ENCODE measurements at regions not wholly inside any gene's neighbourhood (a gene's known extent, or its start where the extent isn't known, plus 50 kb on each side); places are given as distances from the start of the nearest gene placed in this dataset.

DNA sequence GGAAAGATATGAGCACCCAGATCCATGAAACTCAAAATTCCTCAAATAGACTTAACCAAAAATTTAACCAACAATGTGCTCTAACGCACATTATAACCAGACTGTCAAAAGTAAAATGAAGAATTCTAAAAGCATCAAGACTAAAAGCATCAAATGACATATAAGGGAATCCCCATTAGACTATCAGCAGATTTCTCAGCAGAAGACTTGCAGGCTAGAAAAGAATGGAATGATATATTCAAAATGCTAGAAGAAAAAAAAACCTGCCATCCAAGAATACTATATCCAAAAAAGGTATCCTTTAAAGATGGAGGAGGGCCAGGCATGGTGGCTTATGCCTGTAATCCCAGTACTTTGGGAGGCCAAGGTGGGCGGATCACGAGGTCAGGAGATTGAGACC is 117.5 kb upstream of the UBASH3B start:
- Histone ChIP-seq H3K4me1 (no peaks in the 10 kb centered on the region), H3K27ac (no peak overlapping the region), H3K36me3 (peaks cover 4% of the 10 kb centered on the region), H3K4me2 (no peak overlapping the region), H2AFZ (replicated peaks) (no peak overlapping the region), H3K27me3 (no peaks in the 10 kb centered on the region), H3K9me3 (ENCODE audit: low read depth) (peaks cover 9% of the 10 kb centered on the region), H3K4me3 (no peak overlapping the region), H3K79me2 (ENCODE audit: low read depth) (no peaks in the 10 kb centered on the region), H4K20me1 (ENCODE audit: low read depth) (no peaks in the 10 kb centered on the region), H3F3A (ENCODE audit: low read depth) (no peaks in the 10 kb centered on the region), H3K9ac (no peak overlapping the region)
- no peak for TF ChIP-seq EZH2phosphoT487 (IDR thresholded peaks at IDR 0.05)
- TF ChIP-seq EZH2 (IDR thresholded peaks at IDR 0.05): no peak
- TF ChIP-seq, protein P1, sequence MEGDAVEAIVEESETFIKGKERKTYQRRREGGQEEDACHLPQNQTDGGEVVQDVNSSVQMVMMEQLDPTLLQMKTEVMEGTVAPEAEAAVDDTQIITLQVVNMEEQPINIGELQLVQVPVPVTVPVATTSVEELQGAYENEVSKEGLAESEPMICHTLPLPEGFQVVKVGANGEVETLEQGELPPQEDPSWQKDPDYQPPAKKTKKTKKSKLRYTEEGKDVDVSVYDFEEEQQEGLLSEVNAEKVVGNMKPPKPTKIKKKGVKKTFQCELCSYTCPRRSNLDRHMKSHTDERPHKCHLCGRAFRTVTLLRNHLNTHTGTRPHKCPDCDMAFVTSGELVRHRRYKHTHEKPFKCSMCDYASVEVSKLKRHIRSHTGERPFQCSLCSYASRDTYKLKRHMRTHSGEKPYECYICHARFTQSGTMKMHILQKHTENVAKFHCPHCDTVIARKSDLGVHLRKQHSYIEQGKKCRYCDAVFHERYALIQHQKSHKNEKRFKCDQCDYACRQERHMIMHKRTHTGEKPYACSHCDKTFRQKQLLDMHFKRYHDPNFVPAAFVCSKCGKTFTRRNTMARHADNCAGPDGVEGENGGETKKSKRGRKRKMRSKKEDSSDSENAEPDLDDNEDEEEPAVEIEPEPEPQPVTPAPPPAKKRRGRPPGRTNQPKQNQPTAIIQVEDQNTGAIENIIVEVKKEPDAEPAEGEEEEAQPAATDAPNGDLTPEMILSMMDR (IDR thresholded peaks at IDR 0.05): no peak
- no peak overlapping the region for H3K27ac Mint-ChIP-seq
- H3K4me1 Mint-ChIP-seq: no peaks in the 10 kb centered on the region
- H3K9me3 Mint-ChIP-seq: peaks cover 46% of the 10 kb centered on the region
- H3K36me3 Mint-ChIP-seq: peaks cover 6% of the 10 kb centered on the region
- DNase-seq (ENCODE audit: low spot score): no peak
- H3K4me3 Mint-ChIP-seq: no peak overlapping the region
- peaks cover 5% of the 10 kb centered on the region for H3K27me3 Mint-ChIP-seq (ENCODE audit: insufficient read depth, low read depth)

DNA sequence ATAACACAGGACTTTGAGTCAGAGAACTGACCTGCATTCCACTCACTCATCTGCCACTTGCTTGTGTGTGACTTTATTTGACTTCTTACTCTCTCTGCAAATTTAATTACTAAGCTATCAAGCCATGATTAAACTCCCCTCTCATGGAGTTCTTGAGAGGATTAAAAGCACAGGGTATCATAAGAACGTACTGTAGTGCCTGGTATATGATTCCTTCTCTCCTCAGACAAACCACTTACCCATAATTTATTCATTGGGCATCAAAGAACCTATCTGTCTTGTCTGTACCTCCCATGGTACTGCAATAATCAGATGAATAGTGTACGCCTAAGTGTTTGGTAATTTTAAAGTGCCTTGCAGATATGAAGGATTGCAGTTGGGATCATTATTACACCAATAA is 130.6 kb upstream of the UBASH3B start:
- Mint-ChIP-seq H3K27ac (no peak overlapping the region), H3K9me3 (peaks cover 9% of the 10 kb centered on the region), H3K36me3 (peaks cover 3% of the 10 kb centered on the region), H3K4me3 (no peak overlapping the region), H3K4me1 (peaks cover 40% of the 10 kb centered on the region), H3K27me3 (ENCODE audit: insufficient read depth, low read depth) (peaks cover 4% of the 10 kb centered on the region)
- H3K27me3 ChIP-seq: no peaks in the 10 kb centered on the region
- peaks cover 36% of the 10 kb centered on the region for H3K4me1 ChIP-seq
- H3K27ac ChIP-seq: peak overlapping the region; percentile 41
- TF ChIP-seq EZH2phosphoT487 (IDR thresholded peaks at IDR 0.05): no peak
- peak overlapping the region; percentile 57 for H2AFZ ChIP-seq (replicated peaks)
- H4K20me1 ChIP-seq (ENCODE audit: low read depth): no peaks in the 10 kb centered on the region
- H3K79me2 ChIP-seq (ENCODE audit: low read depth): no peaks in the 10 kb centered on the region
- H3K9me3 ChIP-seq (ENCODE audit: low read depth): no peaks in the 10 kb centered on the region
- H3K36me3 ChIP-seq: no peaks in the 10 kb centered on the region
- DNase-seq (ENCODE audit: low spot score): no peak
- no peak overlapping the region for H3K4me3 ChIP-seq
- no peak overlapping the region for H3K9ac ChIP-seq
- H3F3A ChIP-seq (ENCODE audit: low read depth): peaks cover 18% of the 10 kb centered on the region
- peak overlapping the region; percentile 44 for H3K4me2 ChIP-seq

DNA sequence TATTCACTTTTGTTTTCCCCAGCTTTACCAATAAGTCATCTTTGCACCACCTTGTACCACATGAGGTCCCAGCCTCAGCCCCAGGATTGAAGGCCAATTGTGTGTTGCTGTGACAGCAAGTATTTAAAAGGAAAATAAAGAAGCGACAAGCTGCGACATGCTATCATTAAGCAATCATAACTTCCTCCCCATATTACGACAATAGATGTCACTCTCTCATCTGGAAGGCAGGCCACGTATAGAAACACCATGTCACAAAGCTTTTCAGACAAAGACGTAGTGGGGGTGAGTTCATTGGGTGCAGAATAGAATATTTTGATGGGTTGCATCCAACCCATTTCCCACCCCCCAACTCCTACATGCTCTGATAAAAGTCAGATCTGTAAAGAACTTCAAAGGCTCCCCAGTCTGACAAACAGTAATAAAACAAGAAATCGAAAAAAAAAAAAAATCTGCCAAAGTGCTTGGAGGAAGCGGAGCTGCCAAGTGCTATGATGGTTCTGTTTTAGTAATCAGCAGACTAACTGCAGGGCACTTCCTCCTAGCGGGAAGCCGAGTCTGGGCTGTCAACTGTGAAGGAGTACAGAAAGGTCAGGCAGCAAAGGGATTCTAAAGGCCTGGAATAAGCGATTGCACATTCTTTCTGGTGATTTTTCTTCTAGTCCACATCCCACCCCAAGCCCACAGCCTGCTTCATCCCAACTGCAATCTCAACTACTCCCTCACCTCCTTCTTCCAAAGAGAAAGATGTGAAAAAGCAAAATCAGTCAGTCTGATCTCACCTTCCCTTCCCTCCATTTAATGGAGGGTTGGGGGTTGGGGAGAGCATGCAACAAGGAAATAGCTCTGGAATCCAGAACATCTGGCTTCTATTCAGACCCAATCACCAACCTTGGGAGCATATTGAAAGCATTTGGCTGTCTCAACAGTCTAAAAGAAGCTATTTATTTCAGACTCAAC is 131.4 kb upstream of the UBASH3B start:
- Mint-ChIP-seq H3K36me3 (peaks cover 3% of the 10 kb centered on the region), H3K27ac (peak overlapping the region; percentile 83), H3K4me1 (peaks cover 40% of the 10 kb centered on the region), H3K4me3 (peak overlapping the region; percentile 31), H3K27me3 (ENCODE audit: insufficient read depth, low read depth) (peaks cover 4% of the 10 kb centered on the region), H3K9me3 (peaks cover 9% of the 10 kb centered on the region)
- Histone ChIP-seq H3K4me2 (peak overlapping the region; percentile 44), H3K36me3 (no peaks in the 10 kb centered on the region), H3K9ac (no peak overlapping the region), H3K27ac (peak overlapping the region; percentile 41), H3K4me1 (peaks cover 36% of the 10 kb centered on the region), H3K79me2 (ENCODE audit: low read depth) (no peaks in the 10 kb centered on the region), H2AFZ (replicated peaks) (peak overlapping the region; percentile 57), H3K4me3 (no peak overlapping the region), H3K9me3 (ENCODE audit: low read depth) (no peaks in the 10 kb centered on the region), H3F3A (ENCODE audit: low read depth) (peaks cover 18% of the 10 kb centered on the region), H3K27me3 (no peaks in the 10 kb centered on the region), H4K20me1 (ENCODE audit: low read depth) (no peaks in the 10 kb centered on the region)
- TF ChIP-seq EZH2 (IDR thresholded peaks at IDR 0.05) (no peak), EZH2phosphoT487 (IDR thresholded peaks at IDR 0.05) (no peak)
- TF ChIP-seq, protein P1 (IDR thresholded peaks at IDR 0.05): no peak
- peak; percentile 22 for DNase-seq (ENCODE audit: low spot score)

- Mint-ChIP-seq H3K27me3 (ENCODE audit: insufficient read depth, low read depth) (no peaks in the 10 kb centered on the region), H3K4me3 (no peak overlapping the region), H3K4me1 (peaks cover 40% of the 10 kb centered on the region), H3K9me3 (peaks cover 10% of the 10 kb centered on the region), H3K27ac (no peak overlapping the region), H3K36me3 (peaks cover 3% of the 10 kb centered on the region)
- peak; percentile 11 for DNase-seq (ENCODE audit: low spot score)
- Histone ChIP-seq H3K4me2 (peak overlapping the region; percentile 4), H3K9me3 (ENCODE audit: low read depth) (no peaks in the 10 kb centered on the region), H4K20me1 (ENCODE audit: low read depth) (no peaks in the 10 kb centered on the region), H3K4me3 (no peak overlapping the region), H2AFZ (replicated peaks) (no peak overlapping the region), H3K79me2 (ENCODE audit: low read depth) (no peaks in the 10 kb centered on the region), H3K9ac (no peak overlapping the region), H3K27me3 (no peaks in the 10 kb centered on the region), H3K4me1 (peaks cover 36% of the 10 kb centered on the region), H3F3A (ENCODE audit: low read depth) (peaks cover 18% of the 10 kb centered on the region), H3K27ac (no peak overlapping the region), H3K36me3 (no peaks in the 10 kb centered on the region)
- TF ChIP-seq, protein P1 (IDR thresholded peaks at IDR 0.05): no peak
- TF ChIP-seq EZH2 (IDR thresholded peaks at IDR 0.05): no peak
- no peak for TF ChIP-seq EZH2phosphoT487 (IDR thresholded peaks at IDR 0.05)
Measured at GRCh38 chr11:122521626-122522025, 133.9 kb upstream of the UBASH3B start.
